ENCODE measurements at regions not wholly inside any gene's neighbourhood (a gene's known extent, or its start where the extent isn't known, plus 50 kb on each side); places are given as distances from the start of the nearest gene placed in this dataset.

DNA sequence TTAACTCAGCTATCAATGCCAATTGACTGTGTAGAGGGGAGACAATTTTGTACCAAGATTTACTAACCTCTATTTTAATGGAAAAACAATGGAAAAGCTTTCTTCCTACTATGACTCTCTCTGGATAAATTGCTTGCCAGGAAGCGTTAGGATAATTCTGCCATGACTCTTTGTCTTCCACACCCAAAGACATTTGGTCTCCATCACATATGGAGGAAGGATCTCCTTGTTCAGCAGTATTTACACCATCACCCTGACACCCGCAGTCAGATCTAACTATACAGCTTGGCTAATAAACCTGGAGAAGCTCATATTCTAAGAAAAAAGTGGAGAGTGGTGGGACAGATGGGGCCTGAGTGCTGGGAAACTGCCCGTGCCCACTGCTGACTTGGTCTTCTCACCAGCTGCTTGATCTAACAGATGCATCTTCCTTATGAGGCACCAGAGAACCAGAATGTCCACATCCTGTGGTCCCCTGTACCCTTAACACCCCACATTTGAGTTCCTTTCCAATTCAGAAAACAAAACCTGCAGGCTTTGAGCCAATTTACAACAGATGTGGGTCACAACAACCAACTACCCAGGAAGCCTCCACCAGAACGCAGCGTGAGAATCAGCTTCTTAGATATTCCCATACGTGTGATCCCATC is 154.0 kb downstream of the DAD1 start:
- Histone ChIP-seq H3K27ac (no peak overlapping the region), H3K4me3 (no peak overlapping the region), H3K9me3 (no peaks in the 10 kb centered on the region), H3K4me1 (peaks cover 17% of the 10 kb centered on the region), H3K36me3 (no peaks in the 10 kb centered on the region), H3K27me3 (no peaks in the 10 kb centered on the region)
- DNase-seq (ENCODE audit: low spot score in 2 of 2) = no peak
- TF ChIP-seq, protein P1, sequence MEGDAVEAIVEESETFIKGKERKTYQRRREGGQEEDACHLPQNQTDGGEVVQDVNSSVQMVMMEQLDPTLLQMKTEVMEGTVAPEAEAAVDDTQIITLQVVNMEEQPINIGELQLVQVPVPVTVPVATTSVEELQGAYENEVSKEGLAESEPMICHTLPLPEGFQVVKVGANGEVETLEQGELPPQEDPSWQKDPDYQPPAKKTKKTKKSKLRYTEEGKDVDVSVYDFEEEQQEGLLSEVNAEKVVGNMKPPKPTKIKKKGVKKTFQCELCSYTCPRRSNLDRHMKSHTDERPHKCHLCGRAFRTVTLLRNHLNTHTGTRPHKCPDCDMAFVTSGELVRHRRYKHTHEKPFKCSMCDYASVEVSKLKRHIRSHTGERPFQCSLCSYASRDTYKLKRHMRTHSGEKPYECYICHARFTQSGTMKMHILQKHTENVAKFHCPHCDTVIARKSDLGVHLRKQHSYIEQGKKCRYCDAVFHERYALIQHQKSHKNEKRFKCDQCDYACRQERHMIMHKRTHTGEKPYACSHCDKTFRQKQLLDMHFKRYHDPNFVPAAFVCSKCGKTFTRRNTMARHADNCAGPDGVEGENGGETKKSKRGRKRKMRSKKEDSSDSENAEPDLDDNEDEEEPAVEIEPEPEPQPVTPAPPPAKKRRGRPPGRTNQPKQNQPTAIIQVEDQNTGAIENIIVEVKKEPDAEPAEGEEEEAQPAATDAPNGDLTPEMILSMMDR (IDR thresholded peaks at IDR 0.05) = no peak
- WGBS = 81% methylated on average over 6 of the region's 6 CpGs

DNA sequence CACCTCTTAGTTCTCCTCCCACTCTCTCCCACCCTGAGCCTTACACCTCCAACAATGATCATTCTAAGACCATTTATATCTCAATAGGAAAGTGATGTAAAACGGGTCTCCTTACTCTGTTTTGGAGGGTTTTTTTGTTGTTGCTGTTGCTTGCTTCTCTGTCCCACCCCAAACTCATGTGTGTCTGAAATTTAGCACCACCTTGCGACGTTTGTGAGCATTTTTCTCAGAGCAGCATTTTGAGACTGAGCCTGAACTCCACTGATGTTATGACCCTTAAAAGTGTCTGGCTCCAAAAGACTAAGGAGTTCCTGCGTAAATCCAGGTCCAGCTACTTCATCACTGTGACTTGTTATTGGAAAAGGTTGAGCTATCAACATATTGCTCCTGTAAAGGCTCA is 155.0 kb downstream of the DAD1 start:
- TF ChIP-seq, protein P1 (IDR thresholded peaks at IDR 0.05) = no peak
- TF ChIP-seq POLR2A (IDR thresholded peaks at IDR 0.05) = no peak
- no peak for TF ChIP-seq POLR2AphosphoS5 (IDR thresholded peaks at IDR 0.05)
- no peak for TF ChIP-seq EP300 (IDR thresholded peaks at IDR 0.05)
- 84% methylated on average over 4 of the region's 4 CpGs for WGBS
- H3K4me3 ChIP-seq = no peak overlapping the region
- H3K4me1 ChIP-seq = peaks cover 22% of the 10 kb centered on the region
- no peaks in the 10 kb centered on the region for H3K9me3 ChIP-seq
- DNase-seq (ENCODE audit: low spot score in 2 of 2) = no peak
- H3K36me3 ChIP-seq = no peaks in the 10 kb centered on the region
- no peak overlapping the region for H3K27ac ChIP-seq
- no peaks in the 10 kb centered on the region for H3K27me3 ChIP-seq

DNA sequence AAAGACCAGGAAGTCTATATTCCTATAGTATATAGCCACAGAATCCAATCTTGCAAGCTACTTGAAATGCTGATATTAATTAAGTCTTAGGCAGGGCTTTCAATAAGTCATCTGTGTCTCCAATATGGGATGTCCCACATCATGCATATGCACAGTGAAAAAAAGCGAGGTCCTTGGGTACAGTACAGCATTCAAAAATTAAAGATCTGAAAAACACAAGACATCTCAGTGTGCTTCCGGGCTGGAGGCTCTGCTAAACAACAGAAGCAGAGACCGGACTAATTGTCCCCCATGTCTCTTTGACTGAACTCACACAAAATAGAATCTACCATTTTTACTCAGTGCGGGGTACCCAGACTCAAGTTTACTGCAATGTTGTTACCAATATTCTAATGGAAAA is 156.0 kb downstream of the DAD1 start:
- no peaks in the 10 kb centered on the region for H3K9me3 ChIP-seq
- H3K4me3 ChIP-seq = no peak overlapping the region
- DNase-seq (ENCODE audit: low spot score in 2 of 2) = no peak
- H3K4me1 ChIP-seq = peaks cover 32% of the 10 kb centered on the region
- no peaks in the 10 kb centered on the region for H3K36me3 ChIP-seq
- WGBS = 62% methylated on average over 4 of the region's 4 CpGs
- no peak for TF ChIP-seq EP300 (IDR thresholded peaks at IDR 0.05)
- TF ChIP-seq POLR2AphosphoS5 (IDR thresholded peaks at IDR 0.05) = no peak
- TF ChIP-seq, protein P1 (IDR thresholded peaks at IDR 0.05) = no peak
- TF ChIP-seq POLR2A (IDR thresholded peaks at IDR 0.05) = no peak
- no peak overlapping the region for H3K27ac ChIP-seq
- no peaks in the 10 kb centered on the region for H3K27me3 ChIP-seq

DNA sequence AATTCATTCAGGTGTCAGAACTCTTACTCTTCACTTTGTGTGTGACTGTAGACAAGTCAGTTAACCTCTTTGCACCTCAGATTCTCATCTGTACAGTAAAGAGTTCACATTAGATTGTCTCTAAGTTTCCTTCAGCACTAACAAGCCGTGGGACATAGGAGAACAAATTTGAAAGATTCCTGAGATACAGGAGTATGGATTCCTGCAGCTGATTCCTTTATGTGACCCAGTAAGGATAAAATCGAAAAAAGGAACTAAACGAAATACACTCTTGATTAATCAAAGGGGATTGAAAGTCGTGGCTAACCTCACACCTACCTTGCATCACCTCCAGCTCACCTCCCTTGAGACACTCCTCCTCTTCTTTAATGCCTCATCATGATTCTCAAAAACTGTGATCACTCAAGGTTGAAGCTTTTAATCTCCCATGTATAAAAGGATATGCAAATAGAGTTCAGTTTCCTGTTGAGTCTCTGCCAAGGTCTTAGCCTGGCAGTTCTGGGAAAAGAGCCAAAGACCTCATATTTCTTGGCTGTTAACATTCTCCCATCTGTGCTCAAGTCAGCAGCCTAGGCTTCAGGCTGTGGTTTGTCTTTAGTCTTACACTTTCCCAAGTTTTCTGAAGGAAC is 156.6 kb downstream of the DAD1 start:
- no peaks in the 10 kb centered on the region for H3K36me3 ChIP-seq
- H3K27ac ChIP-seq = no peak overlapping the region
- no peak overlapping the region for H3K4me3 ChIP-seq
- 21% methylated on average over 4 of the region's 4 CpGs for WGBS
- H3K4me1 ChIP-seq = peaks cover 38% of the 10 kb centered on the region
- DNase-seq (ENCODE audit: low spot score in 2 of 2) = no peak
- TF ChIP-seq, protein P1 (IDR thresholded peaks at IDR 0.05) = no peak
- no peak for TF ChIP-seq POLR2A (IDR thresholded peaks at IDR 0.05)
- no peak for TF ChIP-seq EP300 (IDR thresholded peaks at IDR 0.05)
- no peak for TF ChIP-seq POLR2AphosphoS5 (IDR thresholded peaks at IDR 0.05)
- H3K9me3 ChIP-seq = no peaks in the 10 kb centered on the region
- H3K27me3 ChIP-seq = no peaks in the 10 kb centered on the region

DNA sequence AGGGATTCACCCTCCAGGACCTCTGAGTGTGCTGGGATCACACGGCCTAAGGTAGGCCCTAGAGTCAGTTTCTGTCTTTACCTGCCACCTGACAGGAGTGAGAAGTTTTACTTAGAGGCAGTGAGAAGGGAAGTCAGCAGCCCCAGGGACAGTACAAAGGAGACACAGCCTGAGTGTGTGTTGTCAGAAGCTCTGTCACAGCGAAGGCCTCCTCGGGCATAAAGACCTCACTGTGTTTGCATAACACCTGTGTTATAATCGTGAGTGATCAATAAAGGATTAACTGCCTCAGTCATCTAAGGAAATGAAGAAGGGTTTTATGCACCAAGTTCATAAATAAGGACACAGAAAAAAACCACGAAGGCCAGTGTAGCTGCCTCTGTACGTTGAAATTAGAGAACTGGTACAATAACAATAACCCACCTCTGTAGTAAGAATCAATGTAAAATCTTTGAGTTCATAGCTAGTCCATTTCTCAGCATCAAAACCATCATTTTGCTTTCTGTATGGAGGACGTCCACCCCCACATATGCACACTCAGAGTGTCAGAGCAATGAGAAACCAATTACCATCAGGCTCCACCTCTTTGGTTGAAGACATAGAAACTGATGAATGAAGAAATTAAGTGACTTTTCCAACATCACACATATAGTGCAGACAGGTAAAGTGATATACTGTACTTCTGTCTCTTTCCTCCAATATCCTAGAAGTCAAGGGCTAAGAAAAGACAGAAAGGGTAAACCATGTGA is 159.3 kb downstream of the DAD1 start:
- peaks cover 40% of the 10 kb centered on the region for H3K4me1 ChIP-seq
- H3K4me3 ChIP-seq = no peak overlapping the region
- no peaks in the 10 kb centered on the region for H3K27me3 ChIP-seq
- no peak for DNase-seq (ENCODE audit: low spot score in 2 of 2)
- peak overlapping the region; percentile 24 for H3K27ac ChIP-seq
- TF ChIP-seq POLR2A (IDR thresholded peaks at IDR 0.05) (no peak), POLR2AphosphoS5 (IDR thresholded peaks at IDR 0.05) (no peak), EP300 (IDR thresholded peaks at IDR 0.05) (no peak)
- TF ChIP-seq, protein P1 (IDR thresholded peaks at IDR 0.05) = no peak
- no peaks in the 10 kb centered on the region for H3K36me3 ChIP-seq
- WGBS = 82% methylated on average over 7 of the region's 7 CpGs
- no peaks in the 10 kb centered on the region for H3K9me3 ChIP-seq
